ENCODE measurements at regions not wholly inside any gene's neighbourhood (a gene's known extent, or its start where the extent isn't known, plus 50 kb on each side); places are given as distances from the start of the nearest gene placed in this dataset.
"Not testable (repeated sequence)": the region's sequence is repeated elsewhere in the genome, so short reads cannot be mapped to it uniquely, and the experiment has no call there.

DNA sequence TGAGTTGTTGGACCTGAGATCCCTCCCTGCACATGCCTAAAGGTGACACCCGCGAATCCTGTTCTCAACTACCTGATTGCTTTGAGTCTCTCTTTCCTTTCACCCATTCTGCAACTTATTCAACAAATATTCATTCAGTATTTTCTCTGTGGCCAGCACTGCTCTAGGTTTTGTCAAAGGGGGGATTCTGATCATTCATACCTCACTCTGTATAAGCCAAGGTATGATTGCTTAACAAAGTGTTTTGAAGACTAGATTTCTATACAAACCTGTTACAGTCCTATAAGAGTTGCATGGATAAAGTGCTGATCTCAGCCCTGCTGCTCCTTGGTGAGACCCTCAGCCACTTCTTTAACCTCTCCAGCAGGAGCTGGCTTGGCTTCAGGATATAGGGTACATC lies 409.7 kb downstream of the KCNRG start:
- no peak for DNase-seq

DNA sequence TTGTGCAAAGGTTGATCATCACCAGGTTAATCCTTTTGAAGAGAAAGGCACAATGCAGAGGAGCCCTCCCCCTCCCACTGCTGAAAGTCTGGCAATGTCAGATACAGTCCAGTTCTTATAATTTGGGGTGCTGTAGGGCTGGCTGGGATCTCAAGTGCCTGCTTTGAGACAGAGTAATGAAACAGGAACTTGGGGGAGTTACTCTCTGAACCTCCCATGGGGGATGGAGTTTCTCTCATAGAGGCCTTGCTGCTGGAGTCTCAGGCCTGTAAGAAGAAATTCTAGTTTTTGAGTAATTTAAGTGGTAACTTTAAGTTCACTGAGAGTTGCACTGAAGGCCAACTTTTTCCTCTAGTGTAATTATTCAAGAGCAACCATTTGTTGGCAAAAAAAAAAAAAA lies 410.5 kb downstream of the KCNRG start:
- DNase-seq = no peak

GRCh38 chr13:50426927-50427326 lies 411.7 kb downstream of the KCNRG start:
- no peak for DNase-seq

DNA sequence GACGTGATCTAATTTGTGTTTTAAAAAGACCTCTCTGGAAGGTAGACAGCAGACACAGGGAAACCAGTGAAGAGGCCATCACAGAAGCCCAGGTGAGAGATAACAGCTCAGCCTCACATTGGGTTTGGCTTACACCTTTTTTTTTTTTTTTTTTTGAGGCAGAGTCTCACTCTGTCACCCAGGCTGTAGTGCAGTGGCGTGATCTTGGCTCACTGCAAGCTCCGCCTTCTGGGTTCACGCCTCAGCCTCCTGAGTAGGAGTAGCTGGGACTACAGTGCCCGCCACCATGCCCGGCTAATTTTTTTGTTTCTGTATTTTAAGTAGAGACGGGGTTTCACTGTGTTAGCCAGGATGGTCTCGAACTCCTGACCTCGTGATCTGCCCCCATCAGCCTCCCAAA lies 412.3 kb downstream of the KCNRG start:
- not testable (repeated sequence) for DNase-seq

DNA sequence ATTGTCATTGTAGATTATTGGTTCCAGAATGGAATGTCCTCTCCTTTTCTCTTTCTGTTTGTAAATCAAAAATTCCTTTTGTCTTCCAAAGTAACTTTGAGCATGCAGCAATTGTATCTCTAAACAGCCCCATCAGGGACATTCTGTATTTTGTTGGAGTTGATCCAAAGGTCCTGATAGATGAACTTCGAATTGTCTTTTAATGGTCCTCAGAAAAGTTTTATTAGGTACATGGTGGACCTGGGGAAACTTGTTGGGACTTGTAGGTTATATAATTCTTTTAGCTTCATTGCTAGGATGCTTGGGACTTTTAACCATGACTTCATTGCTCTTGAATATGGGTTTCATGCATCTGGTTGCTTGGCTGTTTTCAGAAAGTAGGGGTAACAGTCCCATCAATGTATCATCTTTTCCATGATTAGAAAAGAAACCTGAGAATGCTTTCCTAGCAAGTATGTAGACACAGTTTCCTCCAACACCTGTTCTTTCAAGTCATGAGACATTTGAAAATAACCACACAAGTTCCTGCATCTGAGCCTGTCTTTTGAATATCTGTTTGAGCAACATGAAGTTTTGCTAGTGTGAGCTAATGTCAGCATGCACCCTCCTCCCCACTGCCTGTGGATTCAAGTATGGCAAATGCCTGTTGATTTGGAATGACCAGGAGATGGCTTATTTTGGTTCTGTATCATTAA lies 413.1 kb downstream of the KCNRG start:
- DNase-seq = no peak

DNA sequence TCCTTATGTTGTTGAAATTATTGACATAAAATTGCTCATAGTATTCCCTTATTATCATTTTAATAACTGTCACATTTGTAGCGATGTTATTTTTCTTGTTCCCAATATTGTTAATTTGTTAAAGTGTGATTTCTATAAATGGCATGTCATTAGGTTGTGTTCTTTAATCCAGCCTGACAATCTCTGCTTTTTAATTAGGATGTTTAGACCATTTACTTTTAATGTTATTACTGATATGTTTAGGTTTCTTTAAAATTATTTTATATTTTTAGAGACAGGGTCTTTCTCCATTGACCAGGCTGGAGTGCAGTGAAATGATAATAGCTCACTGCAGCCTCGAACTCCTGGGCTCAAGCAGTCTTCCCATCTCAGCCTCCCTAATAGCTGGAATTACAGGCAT lies 408.5 kb downstream of the DLEU7 start:
- no peak for DNase-seq

- DNase-seq = no peak
Measured at GRCh38 chr13:50437252-50437651, 406.2 kb downstream of the DLEU7 start.

DNA sequence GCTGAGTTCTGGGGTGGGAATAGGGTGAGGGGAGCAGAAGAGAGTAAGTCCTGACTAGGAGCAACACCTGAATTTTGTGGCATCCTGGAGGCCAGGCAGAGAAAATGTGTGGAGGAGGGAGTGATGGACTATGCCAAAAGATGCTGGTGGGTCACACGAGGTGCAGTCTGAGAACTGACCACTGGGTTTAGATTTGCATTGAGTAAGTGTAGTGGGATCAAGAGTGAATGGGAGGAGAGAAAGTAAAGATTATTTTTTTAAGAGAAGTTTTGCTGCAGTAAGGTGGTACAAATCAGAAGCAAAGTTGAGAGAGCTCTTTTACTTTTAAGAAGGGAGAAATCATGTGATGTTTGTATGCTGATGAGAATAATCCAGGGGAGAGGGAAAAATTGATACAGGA lies 405.1 kb downstream of the DLEU7 start:
- no peak for DNase-seq

- DNase-seq = no peak
Measured at GRCh38 chr13:50441130-50441529, 402.4 kb downstream of the DLEU7 start.

DNA sequence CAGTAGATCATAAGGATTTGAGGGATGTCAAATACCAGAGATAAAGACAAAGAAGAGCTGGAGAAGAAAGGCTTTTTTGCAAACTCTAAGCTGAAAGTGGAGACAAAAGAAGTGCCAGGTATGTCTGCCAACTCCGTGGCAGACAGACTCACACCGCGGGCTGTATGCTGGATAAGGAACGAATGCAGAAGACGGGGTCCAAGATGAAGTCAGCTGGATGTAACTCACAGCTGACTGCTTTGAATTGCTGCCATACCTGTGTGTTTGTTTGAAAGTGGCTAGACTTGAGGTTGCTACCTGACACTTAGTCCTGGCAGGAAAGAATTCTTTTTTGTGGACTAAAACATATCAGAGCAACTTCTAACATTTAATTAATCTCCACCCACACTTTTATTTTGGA lies 398.8 kb downstream of the DLEU7 start:
- no peak for DNase-seq

DNA sequence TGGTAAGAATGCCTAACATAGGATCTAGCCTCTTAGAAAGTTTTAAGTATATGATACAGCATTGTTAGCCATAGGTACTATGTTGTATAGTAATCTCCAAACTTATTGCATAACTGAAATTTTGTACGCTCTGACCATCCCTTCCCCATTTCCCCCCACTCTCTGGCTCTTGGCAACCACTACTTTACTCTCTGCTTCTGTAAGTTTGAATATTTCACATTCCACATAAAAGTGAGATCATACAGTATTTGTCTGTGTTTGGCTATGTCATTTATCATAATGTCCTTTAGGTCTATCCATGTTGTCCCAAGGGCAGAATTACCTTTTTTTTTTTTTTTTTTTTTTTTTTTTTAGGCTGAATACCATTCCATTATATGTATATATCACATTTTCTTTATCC lies 396.9 kb downstream of the DLEU7 start:
- DNase-seq = no peak

DNA sequence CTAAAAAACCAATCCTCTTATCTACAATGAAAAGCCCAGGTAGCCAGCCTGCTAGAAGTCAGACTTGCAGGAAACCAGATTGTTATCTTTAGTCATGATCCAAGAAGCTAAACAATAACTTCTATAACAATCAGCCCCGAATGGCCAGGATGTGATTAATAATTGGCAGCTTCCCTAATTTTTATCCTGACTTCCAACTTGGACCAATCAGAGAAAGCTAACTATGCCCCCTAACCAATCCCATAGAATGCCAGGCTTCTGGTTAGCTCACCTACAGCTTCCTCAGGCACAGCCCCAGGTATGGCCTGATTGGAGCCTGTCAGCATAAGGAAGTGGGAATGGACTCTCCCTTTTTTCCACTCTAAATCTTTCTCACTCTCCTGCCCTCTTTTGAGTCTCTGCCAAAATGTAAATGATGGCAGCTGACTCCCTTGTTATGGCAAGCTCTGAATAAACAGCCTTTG lies 394.9 kb downstream of the DLEU7 start:
- no peak for DNase-seq

GRCh38 chr13:50449465-50449864 lies 394.0 kb downstream of the DLEU7 start:
- no peak for DNase-seq

DNA sequence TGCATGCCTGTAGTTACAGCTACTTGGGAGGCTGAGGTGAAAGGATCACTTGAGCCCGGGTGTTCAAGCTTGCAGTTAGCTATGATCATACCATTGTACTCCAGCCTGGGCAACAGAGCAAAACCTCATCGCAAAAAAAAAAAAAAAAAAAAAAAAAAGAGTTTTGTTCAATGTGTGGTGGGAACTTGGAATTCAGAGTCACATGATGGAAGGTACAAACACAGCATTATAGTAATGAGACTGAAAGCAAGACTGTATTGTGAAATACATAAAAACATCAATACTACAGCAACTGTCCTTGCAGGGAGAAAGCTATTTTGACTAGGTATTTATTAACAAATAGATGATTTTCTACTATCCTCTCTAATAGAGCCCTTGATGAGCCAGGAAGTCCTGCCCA lies 393.2 kb downstream of the DLEU7 start:
- no peak for DNase-seq

DNA sequence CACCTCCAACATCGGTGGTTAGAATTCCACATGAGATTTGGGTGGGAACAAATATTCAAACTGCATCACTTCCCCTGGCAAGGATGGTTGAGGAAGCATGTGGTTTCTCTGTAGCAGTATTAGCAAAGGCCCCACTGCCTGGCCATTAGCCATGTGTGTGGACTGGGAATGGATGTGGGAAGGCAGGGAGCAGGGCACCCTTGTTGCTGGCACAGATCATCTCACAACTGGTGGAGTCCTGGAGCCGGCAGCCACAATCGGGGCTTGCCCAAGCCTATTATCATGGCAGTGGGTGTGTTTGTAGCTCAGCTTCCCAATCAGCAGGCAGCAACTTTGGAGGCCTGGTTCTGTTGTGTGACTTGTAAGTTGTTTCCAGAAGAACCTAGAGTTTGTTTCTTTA lies 391.9 kb downstream of the DLEU7 start:
- DNase-seq = no peak

DNA sequence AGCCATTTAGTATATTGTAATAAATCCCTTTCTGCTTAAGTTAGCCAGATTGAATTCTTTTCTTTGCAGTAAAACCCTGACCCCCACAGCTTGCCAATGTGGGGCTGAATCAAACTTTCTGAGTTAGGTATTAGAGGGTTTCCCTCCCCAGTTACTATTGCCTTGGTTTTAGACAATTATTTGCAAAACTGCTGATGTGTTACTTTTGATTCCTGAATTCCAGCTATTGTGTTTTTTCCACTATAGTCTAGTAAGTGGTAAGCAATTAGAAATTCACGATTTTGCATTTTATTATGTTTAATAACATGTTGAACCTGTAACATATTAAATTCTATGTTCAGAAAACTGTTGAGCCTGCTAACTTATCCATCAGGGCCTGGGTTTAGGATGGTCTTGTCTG lies 391.5 kb downstream of the DLEU7 start:
- no peak for DNase-seq

DNA sequence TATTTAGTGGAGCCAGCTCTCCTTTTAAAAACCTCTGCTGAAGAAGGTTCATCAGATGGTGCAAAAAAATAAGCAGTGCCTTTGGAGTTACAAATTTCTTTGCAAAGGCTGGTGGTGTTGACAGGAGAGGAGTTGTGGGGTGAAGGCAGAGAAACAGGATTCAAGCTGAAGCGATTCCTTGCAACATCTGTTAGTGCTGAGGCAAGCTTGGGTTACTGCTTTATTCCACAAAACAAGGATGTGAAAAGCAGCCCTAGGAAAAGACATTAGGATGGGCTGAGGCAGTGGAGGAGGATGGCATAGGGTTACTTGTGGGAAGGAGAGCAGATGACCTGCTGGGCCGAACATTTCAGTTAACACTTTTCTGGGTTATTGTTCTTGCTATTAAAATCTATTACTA lies 390.7 kb downstream of the DLEU7 start:
- DNase-seq = no peak

DNA sequence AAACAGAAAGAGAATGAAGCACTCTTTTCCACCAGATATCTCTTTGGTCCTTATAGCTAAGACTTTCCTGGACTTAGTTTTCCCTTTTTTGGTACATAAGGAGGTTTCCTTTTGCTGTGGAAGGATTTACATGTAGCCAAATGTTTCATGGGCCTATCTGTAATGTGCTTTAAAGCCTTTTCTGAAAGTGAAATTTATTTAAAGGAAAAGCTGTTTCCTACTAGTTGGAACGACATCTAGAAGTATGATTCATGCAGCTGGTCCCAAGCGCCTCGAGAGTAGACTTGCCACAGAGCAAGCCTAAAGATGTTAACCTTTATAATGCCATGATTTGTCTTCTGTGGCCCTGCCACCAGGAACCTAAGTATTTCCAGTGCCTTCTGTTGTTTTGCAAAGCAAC lies 390.3 kb downstream of the DLEU7 start:
- DNase-seq = no peak

DNA sequence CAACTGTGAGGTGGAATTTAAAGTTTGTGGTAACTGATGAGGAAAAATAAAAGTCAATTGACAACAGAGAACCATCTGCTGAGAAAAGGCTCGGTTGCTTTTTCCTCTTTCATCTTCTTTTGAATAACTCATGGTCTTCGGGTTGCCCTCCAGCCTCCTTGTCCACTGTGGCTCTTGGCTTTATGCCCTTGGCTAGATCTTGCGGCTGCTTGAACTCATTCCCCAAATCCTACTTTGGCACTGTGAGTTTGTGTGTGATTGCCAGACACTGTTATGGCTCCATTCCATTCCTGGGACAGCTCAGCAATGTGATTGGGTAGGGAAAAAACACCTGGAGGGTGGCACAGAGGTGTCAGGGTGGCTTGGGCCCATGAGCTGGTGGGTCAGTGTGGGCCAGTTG lies 387.4 kb downstream of the DLEU7 start:
- DNase-seq = no peak

- DNase-seq = no peak
Measured at GRCh38 chr13:50457415-50458393, 385.8 kb downstream of the DLEU7 start.

- no peak for DNase-seq
Measured at GRCh38 chr13:50459046-50459445, 384.4 kb downstream of the DLEU7 start.

DNA sequence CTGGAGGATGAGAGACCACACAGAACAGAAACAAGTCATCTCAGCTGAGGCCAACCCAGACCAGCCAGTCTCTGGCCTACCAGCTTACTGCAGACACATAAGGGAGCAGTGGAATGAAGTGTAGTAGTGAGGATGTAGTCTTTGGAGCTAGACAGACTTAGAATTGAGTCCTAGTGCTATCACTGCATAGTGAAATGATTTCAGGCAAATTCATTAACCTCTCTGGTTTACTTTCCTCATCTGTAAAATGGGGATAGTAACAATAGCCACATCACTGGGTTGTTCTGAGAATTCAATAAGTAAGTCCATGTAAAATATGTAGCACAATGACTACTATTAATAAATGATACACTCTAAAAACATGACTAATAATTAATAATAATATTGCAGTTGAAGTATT lies 383.8 kb downstream of the DLEU7 start:
- no peak for DNase-seq

- DNase-seq = no peak
Measured at GRCh38 chr13:50460358-50460757, 383.1 kb downstream of the DLEU7 start.

- no peak for DNase-seq
Measured at GRCh38 chr13:50461189-50461588, 382.3 kb downstream of the DLEU7 start.
